Esophagus squamous epithelium (tissue), 5 donors: ENCODE measurements at regions not wholly inside any gene's neighbourhood (a gene's known extent, or its start where the extent isn't known, plus 50 kb on each side); places are given as distances from the start of the nearest gene placed in this dataset.
A peak's percentile ranks its signal among the peaks of the same experiment; 100 is the strongest.

ENCODE experiments used
- DNase-seq: peaks from one replicate; lab custom pipeline; 2025; lab: John Stamatoyannopoulos, UW
- H3K27ac ChIP-seq, 4 donors: fragments of 200-600 bp; sonication (generic); one replicate each; pipeline ENCODE4 v1.5.1; 2016 to 2019; ENCODE audit warnings: mild to moderate bottlenecking in 1 of 4
- H3K27me3 ChIP-seq, 4 donors: fragments of 200-600 bp; sonication (generic); 1 replicate in 3 of 4; 2 replicates in 1 of 4; pipeline versions ENCODE4 v1.5.1 to v1.6.0; 2017 to 2021; ENCODE audit warnings: antibody characterized with exemption in 1 of 4
- H3K36me3 ChIP-seq, 3 donors: fragments of 200-600 bp; sonication (generic); one replicate each; pipeline ENCODE4 v1.5.1; 2016 to 2019
- H3K4me1 ChIP-seq, 3 donors: fragments of 200-600 bp; sonication (generic); one replicate each; pipeline ENCODE4 v1.5.1; 2017 to 2019
- H3K4me3 ChIP-seq, 4 donors: fragments of 200-600 bp; sonication (generic); 1 replicate in 3 of 4; 2 replicates in 1 of 4; pipeline ENCODE4 v1.5.1; 2016 to 2019; ENCODE audit warnings: mild to moderate bottlenecking in 2 of 4, moderate library complexity in 1 of 4
- H3K9me3 ChIP-seq, 3 donors: fragments of 200-600 bp; sonication (generic); one replicate each; pipeline ENCODE4 v1.5.1; 2016 to 2019
- CTCF ChIP-seq, 6 experiments: fragments of 450-650 bp in 4 of 6; fragments of 200-600 bp in 2 of 6; sonication (generic) in 2 of 6; IDR thresholded peaks; one replicate each; pipeline ENCODE4 v1.5.1; 2016 to 2019; ENCODE audit warnings: antibody characterized with exemption in 6 of 6, mild to moderate bottlenecking in 4 of 6, moderate library complexity in 4 of 6
- POLR2A ChIP-seq, 4 donors: fragments of 450-650 bp; IDR thresholded peaks; one replicate each; pipeline ENCODE4 v1.6.1; 2017; ENCODE audit warnings: antibody characterized with exemption in 4 of 4, mild to moderate bottlenecking in 4 of 4, moderate library complexity in 3 of 4
- WGBS, 2 donors: methylation state at CpG; one replicate each; pipeline ENCODE4 v1.1.5; 2018; 5-methylcytosine and 5-hydroxymethylcytosine counted together
- intact Hi-C: fragments of 100-400 bp; cut with DNase I; formaldehyde crosslinking; loops from one replicate; pipeline ENCODE4 v1.15.0; 2022
- donor health status: DM: yes; HTN: yes; CAD: no.

- DNase-seq, result no peak
Observed at GRCh38 chr3:194830401-194830800, 144.7 kb downstream of the FAM43A start.

GRCh38 chr3:194830978-194831377, 145.3 kb downstream of the FAM43A start:
- peak overlapping the region in 1 of 4 donors; percentile 29 for H3K27ac ChIP-seq
- H3K27me3 ChIP-seq, result no peaks in the 10 kb centered on the region
- no peak overlapping the region for H3K4me3 ChIP-seq
- no peak for TF ChIP-seq CTCF (IDR thresholded peaks at IDR 0.05)
- no peak for TF ChIP-seq POLR2A (IDR thresholded peaks at IDR 0.05)
- no peaks in the 10 kb centered on the region for H3K4me1 ChIP-seq
- H3K9me3 ChIP-seq, result no peaks in the 10 kb centered on the region
- WGBS, 2 donors, result 91 to 92% methylated on average over 1 of the region's 1 CpG
- intact Hi-C loops, result no loop called here
- H3K36me3 ChIP-seq, result no peaks in the 10 kb centered on the region
- DNase-seq, result no peak

More at GRCh38 chr3:194830401-194830800, 144.7 kb downstream of the FAM43A start:
- no peak for TF ChIP-seq CTCF (IDR thresholded peaks at IDR 0.05)
- no peak for TF ChIP-seq POLR2A (IDR thresholded peaks at IDR 0.05)
- Histone ChIP-seq H3K4me1 (no peaks in the 10 kb centered on the region), H3K4me3 (no peak overlapping the region), H3K27ac (no peak overlapping the region), H3K36me3 (no peaks in the 10 kb centered on the region), H3K27me3 (no peaks in the 10 kb centered on the region), H3K9me3 (no peaks in the 10 kb centered on the region)
- intact Hi-C loops, result no loop called here
- WGBS, 2 donors, result 64 to 71% methylated on average over 6 of the region's 6 CpGs

- H3K27me3 ChIP-seq, result no peaks in the 10 kb centered on the region
- intact Hi-C loops, result no loop called here
- H3K27ac ChIP-seq, result no peak overlapping the region
- 71% methylated on average over 5 of the region's 5 CpGs for WGBS, 2 donors
- H3K9me3 ChIP-seq, result no peaks in the 10 kb centered on the region
- H3K4me3 ChIP-seq, result no peak overlapping the region
- H3K4me1 ChIP-seq, result no peaks in the 10 kb centered on the region
- TF ChIP-seq POLR2A (IDR thresholded peaks at IDR 0.05) (no peak), CTCF (IDR thresholded peaks at IDR 0.05) (no peak)
- H3K36me3 ChIP-seq, result no peaks in the 10 kb centered on the region
- DNase-seq, result no peak
Observed at GRCh38 chr3:194832346-194833104, 146.8 kb downstream of the FAM43A start.

- TF ChIP-seq CTCF (IDR thresholded peaks at IDR 0.05) (no peak), POLR2A (IDR thresholded peaks at IDR 0.05) (no peak)
- Histone ChIP-seq H3K27ac (no peak overlapping the region), H3K27me3 (no peaks in the 10 kb centered on the region), H3K36me3 (no peaks in the 10 kb centered on the region), H3K9me3 (no peaks in the 10 kb centered on the region), H3K4me3 (no peak overlapping the region), H3K4me1 (no peaks in the 10 kb centered on the region)
- intact Hi-C loops, result no loop called here
- DNase-seq, result no peak
- 86 to 98% methylated on average over 6 to 8 of the region's 14 CpGs for WGBS, 2 donors
Observed at GRCh38 chr3:194833114-194833910, 147.6 kb downstream of the FAM43A start.

GRCh38 chr3:194836661-194837060, 151.0 kb downstream of the FAM43A start:
- Histone ChIP-seq H3K27ac (no peak overlapping the region), H3K9me3 (no peaks in the 10 kb centered on the region), H3K4me1 (no peaks in the 10 kb centered on the region), H3K4me3 (no peak overlapping the region), H3K36me3 (no peaks in the 10 kb centered on the region), H3K27me3 (no peaks in the 10 kb centered on the region)
- TF ChIP-seq POLR2A (IDR thresholded peaks at IDR 0.05) (no peak), CTCF (IDR thresholded peaks at IDR 0.05) (no peak)
- intact Hi-C loops, result no loop called here
- WGBS, 2 donors, result 90 to 91% methylated on average over 1 of the region's 1 CpG
- DNase-seq, result no peak
